T-cell (primary cell): ENCODE measurements at regions not wholly inside any gene's neighbourhood (a gene's known extent, or its start where the extent isn't known, plus 50 kb on each side); places are given as distances from the start of the nearest gene placed in this dataset.

Experiments used
- ATAC-seq, 4 experiments: fragments of 200-7000 bp in 3 of 4; fragments of 150-1000 bp in 1 of 4; cut with Tn5 transposase; replicated peaks in 1 of 4; 1 replicate in 3 of 4; 2 replicates in 1 of 4; pipeline ENCODE4 v1.10.0; 2021; ENCODE audit warnings: moderate library complexity in 3 of 4, mild to moderate bottlenecking in 2 of 4, moderate number of reproducible peaks in 1 of 4
- CTCF ChIA-PET, 2 donors: fragments of 300-600 bp; sonication (Branson Sonifier 250); formaldehyde crosslinking; loops; one replicate each; lab custom pipeline; 2022; ENCODE audit warnings: antibody characterized with exemption in 2 of 2; lab: Charles Lee
- POLR2A ChIA-PET, 2 donors: fragments of 300-600 bp; sonication (Branson Sonifier 250); formaldehyde crosslinking; loops; one replicate each; lab custom pipeline; 2022; ENCODE audit warnings: antibody characterized with exemption in 2 of 2; lab: Charles Lee
- DNase-seq, 35 experiments: peaks; one replicate each; pipeline versions ENCODE4 v3.0.0 to v3.0.0-alpha.2; 2013 to 2023
- H3K27ac ChIP-seq: one replicate; pipeline ENCODE4 v1.5.1; 2013; ENCODE audit warnings: low read length
- H3K27me3 ChIP-seq, 2 experiments: replicated peaks in 1 of 2; 1 replicate in 1 of 2; 2 replicates in 1 of 2; pipeline versions ENCODE4 v1.6.1 to v1.7.0; 2013; ENCODE audit warnings: low read length in 1 of 2, mixed read lengths in 1 of 2; ENCODE audit not compliant: control insufficient read depth in 2 of 2, insufficient read depth in 2 of 2; ENCODE audit errors: extremely low read depth in 1 of 2
- H3K36me3 ChIP-seq, 2 donors: 1 replicate in 1 of 2; 2 replicates in 1 of 2; pipeline versions ENCODE4 v1.6.1 to v1.7.0; 2013; ENCODE audit warnings: low read length in 1 of 2; ENCODE audit not compliant: control insufficient read depth in 2 of 2, insufficient read depth in 1 of 2; ENCODE audit errors: extremely low read depth in 1 of 2
- H3K4me1 ChIP-seq, 2 experiments: 1 replicate in 1 of 2; 2 replicates in 1 of 2; pipeline versions ENCODE4 v1.6.1 to v1.7.0; 2013; ENCODE audit warnings: low read length in 2 of 2, mixed read lengths in 1 of 2; ENCODE audit not compliant: insufficient read depth in 2 of 2, control insufficient read depth in 1 of 2; ENCODE audit errors: extremely low read depth in 1 of 2
- H3K4me3 ChIP-seq, 2 donors: 1 replicate in 1 of 2; 2 replicates in 1 of 2; pipeline versions ENCODE4 v1.5.1 to v1.7.0; 2013; ENCODE audit warnings: mild to moderate bottlenecking in 2 of 2, low read length in 1 of 2, moderate library complexity in 1 of 2; ENCODE audit not compliant: control insufficient read depth in 1 of 2; ENCODE audit errors: extremely low read depth in 1 of 2
- H3K9me3 ChIP-seq: 2 replicates; pipeline ENCODE4 v1.7.0; 2013
- H3K27ac Mint-ChIP-seq, 2 donors: one replicate each; pipeline ENCODE4 v1.8.0; 2020 to 2021; ENCODE audit warnings: mild to moderate bottlenecking in 2 of 2, mixed read lengths in 2 of 2
- H3K27me3 Mint-ChIP-seq, 2 donors: one replicate each; pipeline ENCODE4 v1.8.0; 2021 to 2022; ENCODE audit warnings: mixed read lengths in 2 of 2
- H3K36me3 Mint-ChIP-seq: one replicate; pipeline ENCODE4 v1.8.0; 2021; ENCODE audit warnings: mixed read lengths
- H3K4me1 Mint-ChIP-seq, 3 donors: one replicate each; pipeline ENCODE4 v1.8.0; 2020 to 2022; ENCODE audit warnings: mixed read lengths in 3 of 3, mild to moderate bottlenecking in 1 of 3
- H3K4me3 Mint-ChIP-seq, 3 donors: one replicate each; pipeline ENCODE4 v1.8.0; 2020 to 2022; ENCODE audit warnings: mild to moderate bottlenecking in 3 of 3, mixed read lengths in 3 of 3, moderate library complexity in 3 of 3
- H3K9me3 Mint-ChIP-seq, 3 donors: one replicate each; pipeline ENCODE4 v1.8.0; 2020 to 2022; ENCODE audit warnings: mixed read lengths in 3 of 3
- WGBS: methylation state at CpG from one replicate; pipeline ENCODE4 v1.1.5; 2013; ENCODE audit warnings: missing lambda C conversion rate; ENCODE audit not compliant: insufficient coverage; 5-methylcytosine and 5-hydroxymethylcytosine counted together

- ATAC-seq, result no peak
- no CpG with 5 or more reads among the region's 2 CpGs for WGBS
- Mint-ChIP-seq H3K36me3 (peaks cover 4% of the 10 kb centered on the region), H3K4me1 (no peaks in the 10 kb centered on the region), H3K4me3 (no peak overlapping the region), H3K9me3 (no peaks in the 10 kb centered on the region), H3K27ac (no peak overlapping the region), H3K27me3 (peaks cover 0 to 1% of the 10 kb centered on the region in 2 donors)
- ChIA-PET CTCF (interaction anchor here (0.5 to 1.0 kb wide), 2 partner anchors 45 to 168 kb away, joined by 3 to 5 read pairs; no protein-coding TSS in a partner anchor), POLR2A (no interaction called here)
- H3K27ac ChIP-seq, result no peak overlapping the region
- H3K4me3 ChIP-seq, result no peak overlapping the region
- H3K36me3 ChIP-seq, result no peaks in the 10 kb centered on the region
- no peak for DNase-seq
- no peaks in the 10 kb centered on the region for H3K9me3 ChIP-seq
- H3K27me3 ChIP-seq, result no peaks in the 10 kb centered on the region
- H3K4me1 ChIP-seq, result no peaks in the 10 kb centered on the region
These were observed 50.1 kb upstream of the STK38L start for GRCh38 chr12:27193854-27194544.
